HG03095 (cell line): ENCODE measurements at regions not wholly inside any gene's neighbourhood (a gene's known extent, or its start where the extent isn't known, plus 50 kb on each side); places are given as distances from the start of the nearest gene placed in this dataset.
A peak's percentile ranks its signal among the peaks of the same experiment; 100 is the strongest.

ENCODE experiments used
- ATAC-seq: cut with Tn5 transposase; IDR thresholded peaks from one replicate; pipeline ENCODE4 v1.9.1; 2021; ENCODE audit warnings: moderate library complexity; ENCODE audit not compliant: unreplicated experiment

GRCh38 chr18:32545631-32546030 is 74.9 kb upstream of the GAREM1 start:
- no peak for ATAC-seq

- no peak for ATAC-seq
Observed at GRCh38 chr18:32544088-32544487, 73.4 kb upstream of the GAREM1 start.

GRCh38 chr18:32542221-32542798 is 71.6 kb upstream of the GAREM1 start:
- ATAC-seq, result no peak

- ATAC-seq, result peak; percentile 97
Observed at GRCh38 chr18:32530947-32531651, 60.4 kb upstream of the GAREM1 start.

GRCh38 chr18:32529722-32530420 is 59.2 kb upstream of the GAREM1 start:
- ATAC-seq, result no peak

- ATAC-seq, result no peak
Observed at GRCh38 chr18:32520771-32521170, 50.1 kb upstream of the GAREM1 start.
